ENCODE measurements at regions not wholly inside any gene's neighbourhood (a gene's known extent, or its start where the extent isn't known, plus 50 kb on each side); places are given as distances from the start of the nearest gene placed in this dataset.

GRCh38 chr6:3627956-3628835 is 123.3 kb downstream of the PXDC1 start:
- DNase-seq = no peak
- TF ChIP-seq CTCF (IDR thresholded peaks at IDR 0.05) (no peak), POLR2A (IDR thresholded peaks at IDR 0.05) (no peak), POLR2AphosphoS5 (IDR thresholded peaks at IDR 0.05) (no peak), EP300 (IDR thresholded peaks at IDR 0.05) (no peak)
- no peak for ATAC-seq (ENCODE audit: low FRiP score in 2 of 2)
- Histone ChIP-seq H3K27me3 (no peaks in the 10 kb centered on the region), H3K9me3 (no peaks in the 10 kb centered on the region), H3K4me3 (no peak overlapping the region), H3K4me1 (peaks cover 0 to 7% (median 0%) of the 10 kb centered on the region in 4 donors), H3K36me3 (no peaks in the 10 kb centered on the region), H3K27ac (no peak overlapping the region)
- WGBS, 2 donors = 37 to 45% methylated on average over 19 to 20 of the region's 20 CpGs

- no peak for TF ChIP-seq POLR2AphosphoS5 (IDR thresholded peaks at IDR 0.05)
- TF ChIP-seq CTCF (IDR thresholded peaks at IDR 0.05) = no peak
- no peak for TF ChIP-seq POLR2A (IDR thresholded peaks at IDR 0.05)
- TF ChIP-seq EP300 (IDR thresholded peaks at IDR 0.05) = no peak
- peaks cover 0 to 7% (median 0%) of the 10 kb centered on the region in 4 donors for H3K4me1 ChIP-seq
- ATAC-seq (ENCODE audit: low FRiP score in 2 of 2) = no peak
- no peaks in the 10 kb centered on the region for H3K9me3 ChIP-seq
- no peak overlapping the region for H3K4me3 ChIP-seq
- no peak overlapping the region for H3K27ac ChIP-seq
- WGBS, 2 donors = 70 to 77% methylated on average over 9 of the region's 9 CpGs
- no peaks in the 10 kb centered on the region for H3K27me3 ChIP-seq
- no peak for DNase-seq
- H3K36me3 ChIP-seq = no peaks in the 10 kb centered on the region
Measured at GRCh38 chr6:3627501-3627900, 124.0 kb downstream of the PXDC1 start.

- TF ChIP-seq EP300 (IDR thresholded peaks at IDR 0.05) = no peak
- TF ChIP-seq CTCF (IDR thresholded peaks at IDR 0.05) = no peak
- no peak for TF ChIP-seq POLR2A (IDR thresholded peaks at IDR 0.05)
- no peak for TF ChIP-seq POLR2AphosphoS5 (IDR thresholded peaks at IDR 0.05)
- Histone ChIP-seq H3K27ac (no peak overlapping the region), H3K4me3 (no peak overlapping the region), H3K36me3 (no peaks in the 10 kb centered on the region), H3K27me3 (no peaks in the 10 kb centered on the region), H3K9me3 (no peaks in the 10 kb centered on the region), H3K4me1 (peaks cover 0 to 7% (median 0%) of the 10 kb centered on the region in 4 donors)
- 50 to 77% methylated on average over 10 to 14 of the region's 14 CpGs for WGBS, 2 donors
- ATAC-seq (ENCODE audit: low FRiP score in 2 of 2) (no peak), DNase-seq (peak in 1 of 2 donors; percentile 32)
Measured at GRCh38 chr6:3625980-3626563, 125.4 kb downstream of the PXDC1 start.

- H3K27me3 ChIP-seq = no peaks in the 10 kb centered on the region
- H3K9me3 ChIP-seq = no peaks in the 10 kb centered on the region
- H3K36me3 ChIP-seq = no peaks in the 10 kb centered on the region
- H3K27ac ChIP-seq = no peak overlapping the region
- ATAC-seq (ENCODE audit: low FRiP score in 2 of 2) = no peak
- no peak for TF ChIP-seq EP300 (IDR thresholded peaks at IDR 0.05)
- TF ChIP-seq CTCF (IDR thresholded peaks at IDR 0.05) = no peak
- no peak for TF ChIP-seq POLR2A (IDR thresholded peaks at IDR 0.05)
- TF ChIP-seq POLR2AphosphoS5 (IDR thresholded peaks at IDR 0.05) = no peak
- peaks cover 0 to 7% (median 0%) of the 10 kb centered on the region in 4 donors for H3K4me1 ChIP-seq
- DNase-seq = peak in 1 of 2 donors; percentile 30
- WGBS, 2 donors = 80 to 86% methylated on average over 8 to 16 of the region's 16 CpGs
- H3K4me3 ChIP-seq = no peak overlapping the region
Measured at GRCh38 chr6:3625149-3625979, 126.1 kb downstream of the PXDC1 start.

Data from upper lobe of left lung (tissue), 6 donors.